H1 (cell line): ENCODE measurements at regions not wholly inside any gene's neighbourhood (a gene's known extent, or its start where the extent isn't known, plus 50 kb on each side); places are given as distances from the start of the nearest gene placed in this dataset.
A peak's percentile ranks its signal among the peaks of the same experiment; 100 is the strongest.

Experiments
- CTCF ChIA-PET: fragments of 300-600 bp; sonication (Branson Sonifier 250); formaldehyde crosslinking; loops from one replicate; lab custom pipeline; 2021; ENCODE audit not compliant: partially characterized antibody; lab: Charles Lee
- POLR2A ChIA-PET: fragments of 300-600 bp; sonication (Branson Sonifier 250); formaldehyde crosslinking; loops from one replicate; lab custom pipeline; 2021; ENCODE audit warnings: inconsistent platforms; ENCODE audit not compliant: partially characterized antibody; lab: Charles Lee
- DNase-seq, 2 experiments: peaks; one replicate each; pipeline versions ENCODE4 v3.0.0 to v3.0.0-alpha.2; 2010 to 2022; ENCODE audit warnings: low spot score in 2 of 2, low read depth in 1 of 2, mixed read lengths in 1 of 2
- FAIRE-seq: peaks from 2 replicates; lab custom pipeline; 2011; peaks lifted over from hg19 to GRCh38; lab: Jason Lieb, UNC
- H2AFZ ChIP-seq: 2 replicates; pipeline ENCODE4 v1.8.1; 2012; ENCODE audit warnings: low read length, inconsistent platforms
- H2AK5ac ChIP-seq: 2 replicates; pipeline ENCODE4 v1.6.1; 2013; ENCODE audit warnings: low read depth, low read length
- H2BK120ac ChIP-seq: replicated peaks from 2 replicates; pipeline ENCODE3; 2013; ENCODE audit warnings: low read depth, low read length, inconsistent platforms
- H2BK12ac ChIP-seq: 2 replicates; pipeline ENCODE4 v1.6.1; 2013; ENCODE audit warnings: low read depth, low read length
- H2BK15ac ChIP-seq: 2 replicates; pipeline ENCODE4 v1.6.1; 2013; ENCODE audit warnings: low read length
- H2BK20ac ChIP-seq: 2 replicates; pipeline ENCODE4 v1.6.1; 2013; ENCODE audit warnings: low read length
- H2BK5ac ChIP-seq: 2 replicates; pipeline ENCODE4 v1.6.1; 2013; ENCODE audit warnings: low read depth, low read length
- H3K14ac ChIP-seq: 2 replicates; pipeline ENCODE4 v1.6.1; 2013; ENCODE audit warnings: inconsistent platforms; ENCODE audit not compliant: insufficient read length
- H3K18ac ChIP-seq: 2 replicates; pipeline ENCODE4 v1.6.1; 2013; ENCODE audit warnings: low read length; ENCODE audit errors: extremely low read depth
- H3K23ac ChIP-seq: 2 replicates; pipeline ENCODE4 v1.6.1; 2013; ENCODE audit warnings: inconsistent platforms; ENCODE audit not compliant: insufficient read length
- H3K23me2 ChIP-seq: 2 replicates; pipeline ENCODE4 v1.6.1; 2013; ENCODE audit warnings: low read depth, low read length
- H3K27ac ChIP-seq: 2 replicates; pipeline ENCODE4 v1.6.1; 2011; ENCODE audit warnings: low read depth, low read length, inconsistent platforms
- H3K27me3 ChIP-seq, 4 experiments: replicated peaks in 1 of 4; 1 replicate in 1 of 4; 2 replicates in 3 of 4; pipeline versions ENCODE4 v1.6.1 to v1.8.1; 2011 to 2013; ENCODE audit warnings: low read length in 3 of 4, mild to moderate bottlenecking in 3 of 4, inconsistent platforms in 2 of 4, mixed read lengths in 2 of 4, moderate library complexity in 1 of 4; ENCODE audit not compliant: control insufficient read depth in 3 of 4, insufficient read depth in 3 of 4; ENCODE audit errors: extremely low read depth in 1 of 4
- H3K36me3 ChIP-seq, 4 experiments: 2 replicates each; pipeline versions ENCODE4 v1.6.1 to v1.8.1; 2011 to 2013; ENCODE audit warnings: mild to moderate bottlenecking in 4 of 4, low read length in 3 of 4, moderate library complexity in 2 of 4, control low read depth in 1 of 4, inconsistent platforms in 1 of 4; ENCODE audit not compliant: insufficient read depth in 4 of 4, control insufficient read depth in 2 of 4
- H3K4ac ChIP-seq: replicated peaks from 2 replicates; pipeline ENCODE3; 2013; ENCODE audit warnings: low read length, low read depth, mixed read lengths, inconsistent platforms; ENCODE audit not compliant: insufficient read length
- H3K4me1 ChIP-seq, 4 experiments: replicated peaks in 1 of 4; 1 replicate in 1 of 4; 2 replicates in 3 of 4; pipeline versions ENCODE4 v1.6.1 to v1.8.1; 2011 to 2013; ENCODE audit warnings: low read length in 3 of 4, inconsistent platforms in 2 of 4, mixed read lengths in 1 of 4; ENCODE audit not compliant: insufficient read depth in 4 of 4, control insufficient read depth in 3 of 4
- H3K4me2 ChIP-seq, 2 experiments: 2 replicates each; pipeline versions ENCODE4 v1.6.1 to v1.8.1; 2011 to 2013; ENCODE audit warnings: low read depth in 2 of 2, low read length in 2 of 2, control low read depth in 1 of 2, inconsistent platforms in 1 of 2, mild to moderate bottlenecking in 1 of 2; ENCODE audit not compliant: insufficient read depth in 1 of 2
- H3K4me3 ChIP-seq, 4 experiments: fragments of 200-600, 300-600 bp in 1 of 4; sonication (generic), shearing (Covaris generic), sonication (Bioruptor Twin) in 1 of 4; 2 replicates each; pipeline versions ENCODE4 v1.5.1 to v1.8.1; 2011 to 2016; ENCODE audit warnings: low read length in 4 of 4, low read depth in 3 of 4, control low read depth in 2 of 4, inconsistent platforms in 2 of 4, mild to moderate bottlenecking in 2 of 4, mixed read lengths in 1 of 4, moderate library complexity in 1 of 4; ENCODE audit not compliant: insufficient read depth in 2 of 4; ENCODE audit errors: extremely low read depth in 1 of 4
- H3K56ac ChIP-seq: replicated peaks from 2 replicates; pipeline ENCODE3; 2013; ENCODE audit warnings: low read depth, mild to moderate bottlenecking, mixed read lengths, low read length, inconsistent platforms; ENCODE audit not compliant: insufficient read length
- H3K79me1 ChIP-seq: 2 replicates; pipeline ENCODE4 v1.6.1; 2013; ENCODE audit warnings: low read depth, low read length, control low read depth
- H3K79me2 ChIP-seq, 2 experiments: 2 replicates each; pipeline versions ENCODE4 v1.6.1 to v1.8.1; 2012 to 2013; ENCODE audit warnings: low read length in 2 of 2, mild to moderate bottlenecking in 2 of 2, inconsistent platforms in 1 of 2; ENCODE audit not compliant: insufficient read depth in 2 of 2, control insufficient read depth in 1 of 2
- H3K9ac ChIP-seq, 4 experiments: replicated peaks in 1 of 4; 1 replicate in 1 of 4; 2 replicates in 3 of 4; pipeline versions ENCODE4 v1.6.1 to v1.8.1; 2011 to 2013; ENCODE audit warnings: low read depth in 3 of 4, low read length in 3 of 4, control low read depth in 2 of 4, mild to moderate bottlenecking in 2 of 4, moderate library complexity in 2 of 4, inconsistent platforms in 1 of 4; ENCODE audit errors: extremely low read depth in 1 of 4
- H3K9me3 ChIP-seq, 2 experiments: 2 replicates each; pipeline versions ENCODE4 v1.6.1 to v1.8.1; 2012 to 2013; ENCODE audit warnings: mild to moderate bottlenecking in 2 of 2, moderate library complexity in 2 of 2, control low read depth in 1 of 2, inconsistent platforms in 1 of 2, low read depth in 1 of 2, low read length in 1 of 2, mixed read lengths in 1 of 2; ENCODE audit not compliant: insufficient read depth in 2 of 2
- H4K20me1 ChIP-seq, 2 experiments: replicated peaks in 1 of 2; 2 replicates each; pipeline versions ENCODE3 to v1.8.1; 2011 to 2013; ENCODE audit warnings: inconsistent platforms in 2 of 2, low read length in 2 of 2, mild to moderate bottlenecking in 1 of 2; ENCODE audit not compliant: insufficient read depth in 2 of 2, control insufficient read depth in 1 of 2
- H4K5ac ChIP-seq: 2 replicates; pipeline ENCODE4 v1.6.1; 2013; ENCODE audit warnings: low read length, low read depth, mixed read lengths, inconsistent platforms; ENCODE audit not compliant: insufficient read length
- H4K8ac ChIP-seq: 2 replicates; pipeline ENCODE4 v1.8.0; 2013; ENCODE audit warnings: mild to moderate bottlenecking, moderate library complexity, low read length, inconsistent platforms; ENCODE audit not compliant: insufficient read depth; ENCODE audit errors: extremely low read depth
- H4K91ac ChIP-seq: replicated peaks from 2 replicates; pipeline ENCODE3; 2013; ENCODE audit warnings: low read length, mixed read lengths, inconsistent platforms; ENCODE audit not compliant: insufficient read length
- GABPA ChIP-seq: IDR thresholded peaks from 2 replicates; pipeline ENCODE4 v1.6.1; 2011; ENCODE audit warnings: mild to moderate bottlenecking, low read length, moderate library complexity, borderline replicate concordance; ENCODE audit not compliant: insufficient read depth
- GTF2F1 ChIP-seq: IDR thresholded peaks from 2 replicates; pipeline ENCODE4 v1.6.1; 2012; ENCODE audit warnings: low read depth, low read length, improper control_type of control experiment, borderline replicate concordance
- KDM5A ChIP-seq: fragments of 200-600 bp; IDR thresholded peaks from 2 replicates; pipeline ENCODE4 v1.7.1; 2012; ENCODE audit warnings: mild to moderate bottlenecking, low read length, inconsistent platforms, mixed read lengths
- RAD21 ChIP-seq, 2 experiments: IDR thresholded peaks in 1 of 2; conservative IDR thresholded peaks in 1 of 2; 2 replicates each; pipeline ENCODE4 v1.6.1; 2011; ENCODE audit warnings: low read depth in 2 of 2, low read length in 2 of 2, improper control_type of control experiment in 1 of 2, inconsistent platforms in 1 of 2, mild to moderate bottlenecking in 1 of 2, moderate library complexity in 1 of 2
- WGBS, 2 experiments: shearing (Covaris generic) in 1 of 2; methylation state at CpG; one replicate each; pipeline versions ENCODE4 v1.1.6 to v1.1.7; 2013 to 2015; ENCODE audit warnings: low lambda C conversion rate in 2 of 2, mixed read lengths in 2 of 2, inconsistent platforms in 1 of 2, low coverage in 1 of 2, missing lambda C conversion rate in 1 of 2; ENCODE audit not compliant: insufficient replicate concordance in 2 of 2, insufficient coverage in 1 of 2, insufficient read length in 1 of 2; ENCODE audit errors: extremely low coverage in 1 of 2, missing lambda C conversion rate in 1 of 2; 5-methylcytosine and 5-hydroxymethylcytosine counted together
- TF ChIP-seq, protein P1 (sequence below), 3 experiments: IDR thresholded peaks; 1 replicate in 2 of 3; 2 replicates in 1 of 3; pipeline versions ENCODE4 v1.5.1 to v1.6.1; 2011; ENCODE audit warnings: low read length in 3 of 3, mild to moderate bottlenecking in 3 of 3, inconsistent platforms in 2 of 3, low read depth in 1 of 3, moderate library complexity in 1 of 3; ENCODE audit not compliant: insufficient read depth in 1 of 3; ENCODE audit errors: control extremely low read depth in 1 of 3

DNA sequence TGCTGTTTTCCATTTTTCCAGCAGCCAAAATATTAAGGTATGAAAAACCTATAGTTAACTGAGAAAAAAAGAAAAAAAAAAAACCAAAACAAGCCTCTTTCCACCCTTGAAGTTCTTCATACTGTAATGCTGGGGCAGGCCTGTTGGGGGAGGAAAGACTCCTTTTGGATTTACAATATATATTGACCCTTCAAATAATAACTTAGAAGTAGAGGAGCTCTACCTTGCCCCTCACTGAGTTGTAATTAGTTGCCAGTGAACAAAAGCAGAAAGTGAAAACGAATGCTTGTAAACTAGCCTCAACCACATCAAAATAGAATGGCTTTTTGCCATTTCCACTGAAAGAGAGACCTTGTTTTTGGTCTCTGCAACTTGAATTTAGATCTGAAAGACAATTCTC lies 326.6 kb downstream of the NR2F2 start:
- H3K18ac ChIP-seq = no peak overlapping the region
- H3K4me1 ChIP-seq = no peaks in the 10 kb centered on the region
- no peak overlapping the region for H4K5ac ChIP-seq
- H3K56ac ChIP-seq = no peak overlapping the region
- H3K27ac ChIP-seq = no peak overlapping the region
- H2BK120ac ChIP-seq = no peak overlapping the region
- ChIA-PET POLR2A (no interaction called here), CTCF (interaction anchor here (1.1 to 1.2 kb wide), 2 partner anchors 11 to 15 kb away, joined by 3 to 5 read pairs; no protein-coding TSS in a partner anchor)
- TF ChIP-seq, protein P1, sequence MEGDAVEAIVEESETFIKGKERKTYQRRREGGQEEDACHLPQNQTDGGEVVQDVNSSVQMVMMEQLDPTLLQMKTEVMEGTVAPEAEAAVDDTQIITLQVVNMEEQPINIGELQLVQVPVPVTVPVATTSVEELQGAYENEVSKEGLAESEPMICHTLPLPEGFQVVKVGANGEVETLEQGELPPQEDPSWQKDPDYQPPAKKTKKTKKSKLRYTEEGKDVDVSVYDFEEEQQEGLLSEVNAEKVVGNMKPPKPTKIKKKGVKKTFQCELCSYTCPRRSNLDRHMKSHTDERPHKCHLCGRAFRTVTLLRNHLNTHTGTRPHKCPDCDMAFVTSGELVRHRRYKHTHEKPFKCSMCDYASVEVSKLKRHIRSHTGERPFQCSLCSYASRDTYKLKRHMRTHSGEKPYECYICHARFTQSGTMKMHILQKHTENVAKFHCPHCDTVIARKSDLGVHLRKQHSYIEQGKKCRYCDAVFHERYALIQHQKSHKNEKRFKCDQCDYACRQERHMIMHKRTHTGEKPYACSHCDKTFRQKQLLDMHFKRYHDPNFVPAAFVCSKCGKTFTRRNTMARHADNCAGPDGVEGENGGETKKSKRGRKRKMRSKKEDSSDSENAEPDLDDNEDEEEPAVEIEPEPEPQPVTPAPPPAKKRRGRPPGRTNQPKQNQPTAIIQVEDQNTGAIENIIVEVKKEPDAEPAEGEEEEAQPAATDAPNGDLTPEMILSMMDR (IDR thresholded peaks at IDR 0.05; ENCODE audit: control extremely low read depth in 1 of 3, insufficient read depth in 1 of 3, low read depth in 1 of 3, low read length in 3 of 3) = peak in 1 of 3 experiments; percentile 28; a peak in 2 of 4 replicates
- peak; percentile 27 to 41; a peak in 3 of 4 replicates for TF ChIP-seq RAD21 (IDR thresholded peaks at IDR 0.05 in 1 of 2, conservative IDR thresholded peaks at IDR 0.05 in 1 of 2; ENCODE audit: low read depth in 2 of 2, low read length in 2 of 2)
- TF ChIP-seq KDM5A = no peak
- TF ChIP-seq GABPA = no peak
- TF ChIP-seq GTF2F1 = no peak
- no peaks in the 10 kb centered on the region for H4K20me1 ChIP-seq
- H2AK5ac ChIP-seq = no peak overlapping the region
- H3K27me3 ChIP-seq = no peaks in the 10 kb centered on the region
- no peak overlapping the region for H3K9ac ChIP-seq
- no peak overlapping the region for H3K23ac ChIP-seq
- H3K14ac ChIP-seq = no peak overlapping the region
- H3K36me3 ChIP-seq = no peaks in the 10 kb centered on the region
- H3K4me2 ChIP-seq = no peak overlapping the region
- H2BK5ac ChIP-seq = no peak overlapping the region
- DNase-seq = no peak
- no peaks in the 10 kb centered on the region for H3K23me2 ChIP-seq
- H3K4me3 ChIP-seq = no peak overlapping the region
- no peak overlapping the region for H4K8ac ChIP-seq
- H3K4ac ChIP-seq = no peak overlapping the region
- no peaks in the 10 kb centered on the region for H3K79me2 ChIP-seq
- WGBS, 2 experiments = 71% methylated on average over 1 of the region's 1 CpG; no CpG with 5 or more reads in 1 of the 2 experiments
- no peak overlapping the region for H2BK20ac ChIP-seq
- H2AFZ ChIP-seq = no peak overlapping the region
- no peak overlapping the region for H2BK12ac ChIP-seq
- FAIRE-seq = no peak
- H2BK15ac ChIP-seq = no peak overlapping the region
- H4K91ac ChIP-seq = no peak overlapping the region
- H3K79me1 ChIP-seq = no peaks in the 10 kb centered on the region
- no peaks in the 10 kb centered on the region for H3K9me3 ChIP-seq
